GM18498 (cell line): ENCODE measurements at regions not wholly inside any gene's neighbourhood (a gene's known extent, or its start where the extent isn't known, plus 50 kb on each side); places are given as distances from the start of the nearest gene placed in this dataset.
A peak's percentile ranks its signal among the peaks of the same experiment; 100 is the strongest.
"Not testable (repeated sequence)": the region's sequence is repeated elsewhere in the genome, so short reads cannot be mapped to it uniquely, and the experiment has no call there.

Experiments used
- ATAC-seq: cut with Tn5 transposase; IDR thresholded peaks from one replicate; pipeline ENCODE4 v1.9.1; 2021; ENCODE audit warnings: mild to moderate bottlenecking, moderate library complexity; ENCODE audit not compliant: unreplicated experiment

DNA sequence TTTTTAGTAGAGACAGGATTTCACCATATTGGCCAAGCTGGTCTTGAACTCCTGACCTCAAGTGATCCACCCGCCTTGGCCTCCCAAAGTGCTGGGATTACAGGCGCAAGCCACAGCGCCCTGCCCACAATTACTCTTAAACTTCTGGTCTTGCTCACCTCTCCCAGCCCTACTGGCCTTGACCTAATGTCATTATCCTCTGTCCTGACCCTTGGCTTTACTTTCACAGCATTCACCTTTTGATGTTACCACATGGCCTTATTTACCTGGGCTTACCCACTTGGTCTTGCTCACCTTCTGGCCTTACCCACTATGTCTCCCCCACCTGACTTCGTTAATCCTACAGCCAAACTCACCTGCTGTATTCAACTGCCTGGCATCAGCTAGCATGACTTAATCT lies 105.9 kb downstream of the IL12A start:
- no peak for ATAC-seq

- ATAC-seq: no peak
Measured at GRCh38 chr3:160097478-160097877, 108.8 kb downstream of the IL12A start.

- no peak for ATAC-seq
Measured at GRCh38 chr3:160098261-160098908, 109.8 kb downstream of the IL12A start.

DNA sequence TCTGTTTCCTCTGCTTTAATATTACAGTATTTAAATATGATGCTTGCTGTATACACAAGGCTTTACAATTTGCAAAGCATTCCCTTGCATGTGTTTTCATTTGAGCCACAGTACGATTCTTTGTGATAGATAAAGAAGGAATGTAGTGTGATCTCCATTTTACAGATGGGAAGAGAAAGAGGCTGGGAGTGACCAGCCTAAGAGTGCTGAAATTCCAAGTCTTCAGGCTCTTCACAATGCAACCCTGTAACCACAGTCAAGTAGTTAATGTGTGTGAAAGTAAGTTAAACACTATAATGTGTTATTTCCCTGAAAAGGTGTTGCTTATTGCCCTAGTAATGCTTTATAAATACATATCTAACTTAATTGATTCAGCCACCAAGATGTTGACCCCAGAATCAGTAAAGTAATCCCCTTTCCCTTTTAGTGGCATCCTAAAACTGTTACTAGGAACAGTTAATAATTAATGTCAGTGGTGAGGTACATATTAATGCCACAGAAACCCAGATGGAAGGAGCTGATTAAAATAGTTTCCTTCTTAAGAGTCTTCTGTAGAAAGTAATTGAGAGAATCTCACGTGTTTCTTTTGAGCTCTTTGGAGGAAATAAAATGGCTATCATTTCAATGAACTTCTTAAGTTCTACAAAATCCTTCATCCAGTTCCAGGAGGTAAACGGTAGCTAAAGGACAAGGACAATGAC lies 110.4 kb downstream of the IL12A start:
- ATAC-seq: no peak

GRCh38 chr3:160099834-160100233 lies 111.2 kb downstream of the IL12A start:
- ATAC-seq: peak; percentile 67

- no peak for ATAC-seq
Measured at GRCh38 chr3:160100610-160101009, 112.0 kb downstream of the IL12A start.

GRCh38 chr3:160102001-160102400 lies 113.4 kb downstream of the IL12A start:
- ATAC-seq: not testable (repeated sequence)

DNA sequence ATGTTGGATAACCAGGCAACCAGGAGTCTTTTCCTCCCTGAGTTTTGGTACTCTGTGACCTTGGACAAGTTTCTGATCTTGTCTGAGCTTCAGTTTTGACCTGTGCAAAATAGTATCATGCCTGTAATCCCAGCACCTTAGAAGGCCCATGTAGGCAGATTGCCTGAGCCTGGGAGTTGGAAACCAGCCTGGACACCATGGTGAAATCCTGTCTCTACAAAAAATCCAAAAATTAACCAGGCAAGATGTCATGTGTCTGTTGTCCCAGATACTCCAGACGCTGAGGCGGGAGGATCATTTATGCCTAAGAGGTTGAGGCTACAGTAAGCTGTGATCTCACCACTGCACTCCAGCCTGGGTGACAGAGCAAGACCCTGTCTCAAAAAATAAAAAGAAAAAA lies 114.8 kb downstream of the IL12A start:
- ATAC-seq: no peak

- no peak for ATAC-seq
Measured at GRCh38 chr3:160105907-160106584, 117.4 kb downstream of the IL12A start.

DNA sequence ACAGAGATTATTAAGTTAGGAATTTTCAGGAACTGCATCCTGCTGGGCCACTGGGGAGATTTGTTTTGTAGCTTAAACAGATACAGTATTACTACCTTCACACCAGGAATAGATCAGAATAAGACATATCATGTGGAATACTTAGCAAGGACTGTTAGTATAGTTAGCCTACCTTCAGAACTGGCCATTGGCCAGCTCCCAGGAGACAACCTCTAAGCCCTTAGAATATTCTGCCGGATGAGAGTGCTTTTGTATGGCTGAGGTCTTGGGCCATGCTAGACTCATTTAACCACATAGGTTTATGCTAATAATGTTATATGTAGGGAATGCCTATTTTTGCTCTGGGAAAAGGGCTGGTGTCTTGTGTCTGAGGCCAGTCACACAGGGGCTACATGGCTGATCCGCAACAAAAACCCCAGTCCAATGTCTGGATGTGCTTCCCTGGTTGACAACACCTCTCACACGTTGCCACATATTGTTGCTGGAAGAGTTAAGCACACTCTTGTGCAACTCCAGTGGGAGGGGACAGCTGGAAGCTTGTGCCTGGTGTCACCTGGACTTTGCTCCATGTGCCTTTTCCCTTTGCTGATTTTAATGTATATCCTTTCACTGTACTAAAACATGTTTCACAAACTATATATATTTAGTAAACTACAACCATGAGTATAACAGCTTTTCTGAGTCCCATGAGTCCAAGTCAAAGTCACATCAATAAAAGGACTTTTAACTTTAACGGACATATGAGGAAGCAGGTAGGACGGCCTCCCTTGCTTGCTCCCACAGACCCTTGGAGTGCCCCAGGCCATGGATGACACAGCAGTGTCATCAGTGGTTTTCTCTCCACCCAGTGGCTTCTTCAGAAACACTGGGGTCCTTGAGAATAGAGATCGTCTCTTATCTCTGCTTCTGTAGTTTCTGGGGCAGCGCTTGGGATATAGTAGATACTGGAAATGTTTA lies 118.0 kb upstream of the C3orf80 start:
- ATAC-seq: no peak

GRCh38 chr3:160108362-160108761 lies 116.9 kb upstream of the C3orf80 start:
- ATAC-seq: no peak

DNA sequence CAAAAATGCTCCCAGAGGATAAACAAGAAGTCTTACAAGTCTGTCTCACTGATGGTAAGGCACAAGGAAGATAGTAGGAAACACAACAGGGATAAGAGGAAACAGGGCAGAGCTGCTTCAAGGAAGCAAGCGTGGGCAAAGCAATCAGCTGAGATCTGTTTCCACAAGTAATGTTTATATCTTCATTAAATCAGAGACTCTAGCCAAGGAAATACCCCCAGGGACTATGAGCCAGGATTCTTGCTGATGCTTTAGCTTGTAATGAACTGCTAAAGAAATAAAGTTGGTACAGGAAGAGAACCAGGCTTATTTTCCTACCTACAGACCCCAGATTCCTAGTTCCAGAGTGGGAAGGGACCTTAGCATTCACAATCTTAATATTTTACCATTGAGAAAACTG lies 112.7 kb upstream of the C3orf80 start:
- ATAC-seq: no peak

- no peak for ATAC-seq
Measured at GRCh38 chr3:160112996-160113395, 112.2 kb upstream of the C3orf80 start.

DNA sequence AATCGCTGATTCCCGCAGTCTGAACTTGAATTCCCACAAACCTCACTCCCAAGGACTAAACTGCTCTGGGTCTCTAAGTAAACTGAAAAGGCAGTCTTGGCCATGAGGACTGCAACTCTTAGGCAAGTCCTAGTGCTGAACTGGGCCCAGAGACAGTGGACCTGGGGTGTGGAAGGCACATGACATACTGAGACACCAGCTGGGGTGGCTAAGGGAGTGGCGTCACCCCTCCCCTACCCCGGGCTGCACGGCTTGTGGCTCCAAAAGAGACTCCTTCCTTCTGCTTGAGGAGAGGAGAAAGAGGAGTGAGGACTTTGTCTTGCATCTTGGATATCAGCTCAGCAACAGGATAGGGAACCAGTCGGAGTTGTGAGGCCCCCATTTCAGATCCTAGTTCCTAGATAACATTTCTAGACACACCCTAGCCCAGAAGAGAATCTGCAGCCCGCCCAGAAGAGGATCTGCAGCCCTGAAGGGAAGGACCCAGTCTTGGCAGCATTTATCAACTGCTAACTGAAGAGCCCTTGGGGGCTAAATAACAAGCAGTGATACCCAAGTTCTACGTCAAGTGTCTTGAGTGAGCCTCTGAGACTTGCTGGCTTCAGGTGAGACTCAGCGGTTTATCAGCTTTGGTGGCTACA lies 110.7 kb upstream of the C3orf80 start:
- ATAC-seq: no peak

DNA sequence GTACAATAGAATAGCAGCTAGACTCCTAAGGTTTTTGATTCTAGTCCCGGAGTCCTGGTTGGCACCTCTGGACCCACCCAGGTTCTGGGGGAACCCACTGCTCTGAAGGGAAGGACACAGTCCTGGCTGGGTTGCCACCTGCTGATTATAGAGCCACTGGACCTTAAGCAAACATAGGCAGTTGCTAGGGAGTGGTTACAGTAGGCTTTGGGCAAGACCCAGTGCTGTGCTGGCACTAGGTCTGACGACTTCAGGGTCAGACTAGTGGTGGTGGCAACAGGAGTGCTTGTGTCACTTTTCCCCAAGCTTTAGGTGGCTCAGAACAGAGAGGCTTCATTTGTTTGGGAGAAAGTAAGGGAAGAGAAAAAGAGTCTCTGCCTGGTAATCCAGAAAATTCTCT lies 109.8 kb upstream of the C3orf80 start:
- no peak for ATAC-seq

DNA sequence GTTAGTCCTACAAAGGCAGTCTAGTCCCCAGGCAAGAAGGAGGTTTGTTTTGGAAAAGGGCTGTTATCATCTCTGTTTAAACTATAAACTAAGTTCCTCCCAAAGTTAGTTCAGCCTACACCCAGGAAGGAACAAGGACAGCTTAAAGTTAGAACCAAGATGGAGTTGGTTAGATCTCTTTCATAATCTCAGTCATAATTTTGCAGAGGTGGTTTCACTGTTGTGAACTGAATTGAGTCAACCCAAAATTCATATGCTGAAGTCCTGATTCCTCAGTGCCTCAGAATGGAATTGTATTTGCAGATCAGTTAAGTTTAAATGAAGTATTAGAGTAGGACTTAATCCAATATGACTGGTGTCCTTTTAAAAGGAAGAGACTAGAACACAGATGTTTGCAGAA lies 101.0 kb upstream of the C3orf80 start:
- no peak for ATAC-seq

DNA sequence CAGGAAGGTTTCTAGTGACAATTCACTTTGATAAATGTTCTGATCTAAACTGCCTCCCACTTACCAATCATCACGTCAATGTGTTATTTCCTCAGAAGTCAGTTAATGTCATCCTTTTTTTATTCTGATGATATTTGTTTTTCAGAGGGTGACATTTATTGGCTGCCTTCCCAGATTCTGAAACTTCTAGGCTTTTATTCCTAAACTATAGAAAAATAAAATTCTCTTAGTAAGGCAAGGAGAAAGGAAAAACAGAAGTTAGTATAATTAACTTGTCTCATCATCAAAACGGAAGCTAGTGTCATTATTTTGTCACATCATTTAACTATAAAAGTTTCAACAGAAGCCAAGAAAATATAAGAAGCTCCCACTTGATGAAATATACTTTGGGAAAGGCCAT lies 100.0 kb upstream of the C3orf80 start:
- no peak for ATAC-seq

DNA sequence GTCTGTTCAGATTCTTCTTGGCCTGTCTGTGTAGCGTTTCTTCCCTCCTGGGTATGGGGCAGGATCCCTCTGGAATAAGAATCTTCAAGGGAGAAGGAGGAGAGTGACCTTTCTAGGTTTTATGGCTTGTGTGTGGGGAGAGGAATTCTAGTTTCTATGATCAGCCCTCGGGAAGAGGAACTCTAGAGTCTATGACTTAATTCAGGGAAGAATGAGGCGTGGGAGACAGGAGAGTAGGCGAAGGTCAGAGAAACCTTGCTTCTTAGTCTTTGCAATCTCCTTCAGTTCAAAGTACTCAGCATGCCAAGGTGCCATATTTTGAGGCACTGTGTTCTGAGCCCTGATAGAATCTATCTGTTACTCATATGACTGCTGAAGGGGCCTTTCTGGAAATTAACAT lies 99.2 kb upstream of the C3orf80 start:
- no peak for ATAC-seq

DNA sequence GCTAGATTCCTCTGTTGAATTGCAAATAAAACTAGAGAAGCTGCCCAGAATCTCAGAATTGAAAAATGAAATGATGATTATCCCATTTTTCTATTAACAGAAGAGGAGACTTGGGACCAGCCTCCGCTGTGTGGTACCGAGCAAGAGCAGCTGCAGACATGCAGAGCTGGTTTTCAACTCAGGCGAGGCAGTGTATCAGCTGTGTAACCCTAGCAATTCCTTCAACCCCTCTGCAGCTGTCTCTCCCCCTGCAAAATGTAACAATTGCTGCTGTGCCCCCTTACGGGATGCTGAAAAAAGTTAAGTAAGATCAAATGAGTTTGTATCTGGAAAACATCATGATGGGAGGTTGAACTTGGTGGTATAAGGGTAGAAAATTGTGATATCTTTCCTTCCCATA lies 98.5 kb upstream of the C3orf80 start:
- ATAC-seq: no peak

GRCh38 chr3:160127308-160127707 lies 97.9 kb upstream of the C3orf80 start:
- peak; percentile 54 for ATAC-seq

DNA sequence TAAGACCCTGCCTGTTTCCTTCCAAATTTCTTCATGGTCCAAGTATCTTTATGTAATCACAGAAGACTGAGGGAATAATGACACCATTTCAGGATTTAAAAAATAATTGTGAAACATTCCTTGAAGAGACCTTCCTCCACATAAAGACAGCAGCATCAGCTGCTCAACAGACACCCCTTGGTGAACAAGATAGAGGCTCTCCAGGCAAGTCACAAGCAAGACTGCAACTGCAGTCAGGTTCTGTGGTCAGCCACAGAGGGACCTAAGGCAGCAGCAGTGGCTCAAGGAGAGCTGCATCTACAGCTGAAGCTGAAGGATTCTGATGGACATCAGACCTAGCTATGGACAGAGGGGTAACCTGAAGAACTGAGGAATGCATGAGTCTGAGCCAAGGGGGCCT lies 97.2 kb upstream of the C3orf80 start:
- peak; percentile 41 for ATAC-seq
